ENCODE measurements at regions not wholly inside any gene's neighbourhood (a gene's known extent, or its start where the extent isn't known, plus 50 kb on each side); places are given as distances from the start of the nearest gene placed in this dataset.

GRCh38 chr4:138925495-138925894 is 90.1 kb upstream of the NOCT start:
- no peak for DNase-seq (ENCODE audit: low read depth in 2 of 2)

GRCh38 chr4:138919094-138919936 is 96.3 kb upstream of the NOCT start:
- DNase-seq (ENCODE audit: low read depth in 2 of 2) = peak in 1 of 2 donors; percentile 2

DNA sequence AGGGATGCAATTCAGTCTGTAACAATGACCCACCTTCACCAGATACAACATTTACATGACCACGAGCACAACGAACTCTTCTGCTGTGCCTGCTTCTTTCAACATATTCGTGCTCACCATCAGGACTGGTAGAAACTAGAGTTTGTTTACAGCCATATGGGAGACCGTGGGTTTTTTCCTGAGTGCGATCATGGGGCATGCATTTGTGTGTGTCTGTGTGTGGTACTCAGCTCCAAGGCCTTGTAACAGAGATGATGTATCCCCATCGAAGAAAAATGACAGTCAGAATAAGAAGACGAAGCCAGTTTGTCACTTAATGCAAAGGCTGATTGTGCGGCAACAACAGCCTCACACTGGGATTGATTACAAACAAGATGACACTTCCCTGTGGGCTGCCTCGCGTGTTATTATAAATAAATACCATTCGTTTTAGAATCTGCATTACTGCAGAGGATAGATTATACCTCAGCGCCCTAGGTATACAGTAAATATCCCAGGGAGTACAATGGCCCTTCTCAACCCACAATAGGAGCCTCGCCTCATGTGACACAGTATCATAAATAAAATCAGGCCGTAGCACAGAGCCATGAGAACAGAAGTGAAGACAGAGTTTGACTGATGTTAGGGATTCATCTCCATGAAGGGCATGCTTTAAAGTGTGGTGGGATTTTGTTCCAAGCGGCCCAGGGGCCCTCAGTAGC is 97.3 kb upstream of the NOCT start:
- no peak for DNase-seq (ENCODE audit: low read depth in 2 of 2)

DNA sequence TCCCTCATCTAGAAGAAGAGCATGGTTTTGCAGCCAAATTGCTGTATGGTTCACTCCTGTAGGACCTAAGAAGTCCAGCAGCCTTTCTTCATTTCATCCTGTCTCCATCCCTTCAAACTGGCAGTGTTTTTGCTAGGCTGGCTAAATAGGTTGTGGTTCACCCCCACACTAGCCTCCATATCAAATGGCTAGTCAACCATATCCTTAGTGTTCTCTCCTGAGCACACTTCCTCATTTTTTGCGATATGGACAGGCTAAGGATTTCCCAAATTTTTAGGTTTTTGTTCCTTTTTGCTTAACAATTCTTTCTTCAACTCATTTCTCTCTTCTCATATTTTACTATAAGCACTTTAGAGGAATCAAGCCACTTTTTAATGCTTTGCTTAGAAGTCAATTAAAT is 98.8 kb upstream of the NOCT start:
- DNase-seq (ENCODE audit: low read depth in 2 of 2) = no peak

GRCh38 chr4:138915756-138916155 is 99.8 kb upstream of the NOCT start:
- no peak for DNase-seq (ENCODE audit: low read depth in 2 of 2)

DNA sequence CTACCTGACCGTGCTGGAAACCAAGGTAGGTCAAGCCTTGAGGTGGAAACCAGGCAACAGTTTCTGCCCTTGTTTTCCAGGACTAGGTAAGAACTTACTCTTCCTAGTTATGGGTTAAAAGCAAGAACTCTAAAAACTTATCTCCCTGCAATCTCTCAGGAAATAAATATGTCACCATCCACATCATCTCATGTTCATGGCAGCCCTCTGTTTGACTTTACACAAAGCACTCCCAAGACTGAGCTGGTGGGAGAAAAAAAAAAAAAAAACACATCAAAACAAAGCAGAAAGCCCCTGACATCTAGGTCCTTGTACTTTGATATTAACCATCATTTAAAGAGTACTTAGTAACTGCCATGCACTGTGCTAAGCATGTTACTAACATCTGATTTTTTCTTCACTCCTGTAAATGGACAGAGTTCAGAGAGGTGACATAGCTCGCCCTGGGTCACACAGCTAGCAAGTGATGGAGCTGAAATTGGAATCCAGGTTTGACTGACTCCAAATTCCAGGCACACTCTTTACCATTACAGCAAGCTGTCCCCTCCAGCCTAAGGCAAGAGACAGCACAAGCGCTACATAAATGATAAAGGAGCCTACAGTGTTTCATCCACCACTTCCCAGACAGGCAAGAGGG is 102.8 kb upstream of the NOCT start:
- no peak for DNase-seq (ENCODE audit: low read depth in 2 of 2)

DNA sequence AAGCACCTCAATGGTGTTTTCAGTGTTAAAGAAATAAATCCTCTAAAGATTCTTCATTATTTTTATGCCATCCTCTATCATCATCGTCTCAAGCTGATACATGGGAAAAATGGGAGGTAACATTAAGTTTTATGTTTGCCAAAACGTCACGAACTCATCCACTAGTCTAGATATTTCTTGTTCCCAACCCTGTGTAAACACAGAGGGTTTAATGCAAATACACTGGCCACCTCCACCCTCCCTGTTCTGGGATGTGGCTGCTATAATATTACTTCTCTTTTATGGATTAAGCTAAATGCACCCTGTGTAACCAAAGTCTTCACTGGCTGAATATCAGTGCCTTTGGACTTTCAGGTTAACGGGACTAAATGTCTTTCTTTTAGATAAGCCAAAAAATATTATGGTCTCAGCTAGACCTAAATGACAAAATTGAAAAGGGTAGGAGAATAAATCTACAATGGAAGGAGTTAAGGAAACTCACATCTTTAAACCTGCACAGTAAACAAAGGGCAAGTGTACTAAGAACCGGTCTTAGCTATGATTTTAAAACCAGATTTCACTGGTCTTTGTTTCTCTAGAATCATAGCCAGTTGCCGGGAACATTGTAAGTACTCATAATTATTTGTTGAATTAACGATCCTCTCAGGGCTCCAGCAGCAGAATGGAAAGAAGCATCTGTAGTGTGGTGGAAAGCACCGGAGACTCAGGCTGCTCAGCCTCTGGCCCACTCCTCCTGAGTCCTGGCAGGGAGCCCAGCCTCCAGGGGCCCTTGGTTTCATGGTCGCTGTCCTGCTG is 103.5 kb upstream of the NOCT start:
- DNase-seq (ENCODE audit: low read depth in 2 of 2) = no peak

DNA sequence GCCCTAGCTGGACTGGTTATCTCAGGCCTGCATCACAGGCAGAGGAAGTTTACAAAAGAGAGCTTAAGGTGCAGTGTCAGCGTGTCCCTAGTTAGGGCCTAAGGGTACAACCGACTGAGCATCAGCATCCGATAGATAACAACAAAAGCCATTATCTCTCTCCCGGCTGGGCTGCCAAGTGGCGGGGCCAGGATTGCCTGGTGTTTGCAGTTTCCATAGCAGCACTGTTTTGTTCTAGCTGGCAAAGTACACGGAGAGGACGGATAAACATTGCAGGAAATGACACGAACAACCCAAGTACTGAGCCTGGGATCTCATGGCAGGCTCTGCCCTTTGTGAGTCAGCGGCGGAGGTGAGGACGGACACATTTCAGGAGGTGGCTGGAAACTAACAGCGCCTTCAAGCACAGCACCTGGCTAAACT is 104.7 kb upstream of the NOCT start:
- no peak for DNase-seq (ENCODE audit: low read depth in 2 of 2)

DNA sequence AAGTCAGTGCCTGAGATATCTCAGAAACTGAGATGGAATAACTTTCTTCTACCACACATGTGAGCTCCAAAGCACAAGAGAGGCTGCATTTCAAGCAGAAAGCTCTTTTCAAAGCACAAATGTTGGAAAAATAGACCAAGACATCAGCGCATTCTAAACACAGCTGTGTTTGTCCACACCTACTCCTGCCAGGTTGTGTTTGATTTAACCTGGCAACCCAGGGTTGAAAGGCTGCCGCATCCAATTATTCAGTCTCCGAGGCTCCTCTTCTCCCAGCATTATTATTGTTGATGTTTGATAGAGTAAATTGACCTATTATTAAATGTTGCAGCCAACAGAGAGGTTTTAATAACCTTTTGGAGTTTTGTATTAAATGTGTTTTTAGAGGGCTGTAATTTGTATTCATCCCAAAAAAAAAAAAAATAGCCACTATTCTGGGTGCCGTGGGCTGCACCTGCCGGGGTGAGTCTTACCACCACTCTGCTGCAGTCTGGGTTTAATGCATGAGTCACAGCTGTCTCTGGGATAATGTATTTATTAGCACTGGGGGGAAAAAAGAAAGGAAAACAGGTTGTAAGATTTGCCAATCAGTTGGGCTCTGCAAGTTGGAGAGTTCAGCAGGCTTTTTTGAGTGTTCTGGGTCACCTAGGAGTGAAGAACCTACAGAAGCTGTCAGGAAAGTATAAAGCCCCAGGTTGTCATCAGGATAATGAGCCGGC is 105.2 kb upstream of the NOCT start:
- no peak for DNase-seq (ENCODE audit: low read depth in 2 of 2)

- DNase-seq (ENCODE audit: low read depth in 2 of 2) = no peak
These were observed 106.0 kb upstream of the NOCT start for GRCh38 chr4:138909587-138909986.

DNA sequence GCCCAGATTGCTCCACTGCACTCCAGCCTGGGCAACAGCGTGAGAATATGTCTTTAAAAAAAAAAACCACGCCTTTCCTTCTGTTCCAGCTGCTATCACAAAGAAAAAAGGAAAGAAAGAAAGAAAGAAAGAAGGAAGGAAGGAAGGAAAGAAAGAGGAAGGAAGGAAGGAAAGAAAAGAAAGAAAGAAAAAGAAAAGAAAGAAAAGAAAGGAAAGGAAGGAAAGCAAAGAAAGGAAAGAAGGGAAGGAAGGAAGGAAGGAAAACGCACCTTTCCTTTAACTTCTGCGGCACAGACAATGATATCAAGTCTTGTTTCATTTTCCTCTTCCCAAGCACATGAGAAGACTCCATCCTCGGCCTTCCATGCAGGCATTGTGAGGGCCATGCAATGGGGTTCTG is 107.4 kb upstream of the NOCT start:
- no peak for DNase-seq (ENCODE audit: low read depth in 2 of 2)

DNA sequence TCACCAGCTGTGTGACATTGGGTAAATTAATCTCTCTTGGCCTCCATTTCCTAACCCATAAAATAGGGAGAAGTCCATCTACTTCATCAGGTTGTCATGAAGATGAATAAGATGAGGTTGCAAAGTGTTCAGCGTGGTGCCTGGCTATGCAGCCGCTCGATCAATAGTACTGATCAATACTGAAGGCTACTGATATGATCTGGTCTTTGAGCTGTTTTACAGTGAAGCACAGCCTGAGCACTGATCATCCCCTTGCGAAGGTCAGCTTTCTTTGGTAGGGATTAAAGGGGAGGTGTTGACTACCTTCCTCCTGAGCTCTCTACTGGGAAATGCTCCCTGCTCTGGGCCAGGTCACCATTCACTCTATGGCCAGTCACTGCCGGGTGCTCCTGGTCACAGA is 108.4 kb upstream of the NOCT start:
- no peak for DNase-seq (ENCODE audit: low read depth in 2 of 2)

DNA sequence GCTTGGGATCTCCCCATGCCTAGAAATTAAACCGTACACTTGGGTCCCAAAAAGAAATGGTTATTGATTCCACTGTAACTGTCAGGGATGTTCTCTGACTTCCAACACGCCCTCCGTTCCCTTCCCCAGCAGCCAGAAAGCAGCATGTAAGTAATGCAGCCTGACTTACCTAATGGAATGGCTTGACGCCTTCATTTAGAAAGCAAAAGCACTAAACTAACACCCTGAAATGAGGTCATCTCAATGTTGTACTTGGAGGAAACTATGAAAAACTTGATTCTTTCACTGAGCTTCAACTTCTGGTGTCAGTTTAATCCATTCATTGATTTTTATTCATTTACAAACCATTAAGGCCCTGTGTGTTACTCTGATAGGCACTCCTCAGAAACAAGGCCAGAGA is 110.8 kb upstream of the NOCT start:
- DNase-seq (ENCODE audit: low read depth in 2 of 2) = no peak

DNA sequence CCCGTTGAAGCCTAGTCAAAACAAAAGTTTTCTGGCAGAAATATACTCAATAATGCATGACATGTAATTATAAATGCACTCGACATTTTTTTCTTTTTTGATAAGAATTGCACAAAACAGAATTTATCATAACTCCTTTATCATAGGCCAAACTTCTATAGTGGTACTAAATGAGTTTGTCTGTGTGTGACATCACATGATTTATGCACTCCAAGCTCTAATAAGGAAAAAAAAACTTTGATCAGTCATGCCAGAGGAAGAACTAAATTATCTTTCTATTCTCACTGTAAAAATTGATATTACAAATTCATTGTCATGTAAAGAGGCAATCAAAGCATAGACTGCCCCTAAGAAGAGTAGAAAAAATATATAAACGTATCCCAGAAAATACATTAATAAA is 112.4 kb upstream of the NOCT start:
- no peak for DNase-seq (ENCODE audit: low read depth in 2 of 2)

GRCh38 chr4:138902705-138903104 is 112.9 kb upstream of the NOCT start:
- DNase-seq (ENCODE audit: low read depth in 2 of 2) = no peak

GRCh38 chr4:138901177-138901576 is 114.4 kb upstream of the NOCT start:
- DNase-seq (ENCODE audit: low read depth in 2 of 2) = no peak

GRCh38 chr4:138899999-138900398 is 115.6 kb upstream of the NOCT start:
- DNase-seq (ENCODE audit: low read depth in 2 of 2) = no peak

- DNase-seq (ENCODE audit: low read depth in 2 of 2) = no peak
These were observed 117.3 kb upstream of the NOCT start for GRCh38 chr4:138898282-138898681.

- no peak for DNase-seq (ENCODE audit: low read depth in 2 of 2)
These were observed 117.8 kb upstream of the NOCT start for GRCh38 chr4:138897811-138898226.

DNA sequence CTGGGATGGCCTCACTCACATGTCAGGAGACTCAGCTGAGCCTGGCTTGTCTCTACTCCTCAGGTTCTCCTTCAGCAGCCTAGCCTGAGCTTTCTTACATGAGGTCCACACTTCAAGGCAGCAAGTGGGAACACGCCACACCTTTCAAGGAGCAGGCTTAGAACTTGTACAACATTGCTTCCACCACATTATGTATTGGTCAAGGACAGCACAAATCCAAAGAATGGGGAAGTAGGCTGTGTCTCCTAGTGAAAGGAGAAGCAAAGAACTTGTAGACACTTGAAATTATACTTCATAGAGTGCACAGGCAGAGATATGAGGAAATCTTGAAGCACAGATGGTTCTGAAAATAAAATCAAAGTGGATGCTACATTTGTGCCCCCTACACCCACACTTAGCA is 120.9 kb upstream of the NOCT start:
- no peak for DNase-seq (ENCODE audit: low read depth in 2 of 2)

DNA sequence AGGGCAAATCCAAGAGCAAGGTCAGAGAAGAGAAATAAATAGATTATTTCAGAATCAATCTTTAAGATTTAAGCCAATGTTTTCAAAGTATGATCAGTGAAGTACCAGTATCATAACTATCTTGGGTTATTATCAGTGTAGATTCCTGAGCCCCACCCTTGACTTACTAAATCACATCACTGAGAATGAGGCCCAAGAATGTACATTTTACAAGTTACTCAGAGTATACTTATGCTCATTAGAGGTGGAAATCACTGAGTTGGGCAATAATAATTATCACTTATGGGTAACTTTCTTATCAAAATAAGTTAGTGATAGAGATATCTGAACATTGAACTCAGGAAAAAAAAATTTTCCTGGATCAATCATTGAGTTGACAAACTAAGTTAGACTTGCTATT is 121.6 kb upstream of the NOCT start:
- no peak for DNase-seq (ENCODE audit: low read depth in 2 of 2)
